Activated CD4-positive, alpha-beta T cell treated with anti-CD3 and anti-CD28 coated beads, Interleukin-2, Interleukin-6, amounts not matched to agents 100 ng/mL and 50 ng/mL, durations not matched to agents 16 hours and 8 hours (primary cell): ENCODE measurements at regions not wholly inside any gene's neighbourhood (a gene's known extent, or its start where the extent isn't known, plus 50 kb on each side); places are given as distances from the start of the nearest gene placed in this dataset.
"Not testable (repeated sequence)": the region's sequence is repeated elsewhere in the genome, so short reads cannot be mapped to it uniquely, and the experiment has no call there.

ENCODE experiments used
- DNase-seq: peaks from one replicate; pipeline ENCODE4 v3.0.0-alpha.2; 2020

GRCh38 chr12:111271674-111272418 is 97.0 kb downstream of the PHETA1 start:
- DNase-seq, result no peak

- no peak for DNase-seq
These were observed 98.1 kb downstream of the PHETA1 start for GRCh38 chr12:111270774-111271173.

GRCh38 chr12:111270239-111270638 is 98.7 kb downstream of the PHETA1 start:
- DNase-seq, result no peak

GRCh38 chr12:111269718-111270117 is 99.2 kb downstream of the PHETA1 start:
- DNase-seq, result no peak

GRCh38 chr12:111268738-111269572 is 99.9 kb downstream of the PHETA1 start:
- peak; percentile 35 for DNase-seq

- DNase-seq, result no peak
These were observed 101.8 kb downstream of the PHETA1 start for GRCh38 chr12:111267144-111267543.

- no peak for DNase-seq
These were observed 106.8 kb downstream of the PHETA1 start for GRCh38 chr12:111261911-111262676.

GRCh38 chr12:111260732-111261131 is 108.2 kb downstream of the PHETA1 start:
- no peak for DNase-seq

- no peak for DNase-seq
These were observed 109.7 kb downstream of the PHETA1 start for GRCh38 chr12:111259231-111259630.

GRCh38 chr12:111258081-111258480 is 110.8 kb downstream of the PHETA1 start:
- DNase-seq, result not testable (repeated sequence)

- no peak for DNase-seq
These were observed 111.4 kb downstream of the PHETA1 start for GRCh38 chr12:111257435-111257902.

- no peak for DNase-seq
These were observed 112.1 kb downstream of the PHETA1 start for GRCh38 chr12:111256629-111257434.

GRCh38 chr12:111255261-111255660 is 113.6 kb downstream of the PHETA1 start:
- DNase-seq, result no peak

GRCh38 chr12:111254106-111254505 is 114.8 kb downstream of the PHETA1 start:
- DNase-seq, result no peak

GRCh38 chr12:111253213-111253612 is 115.7 kb downstream of the PHETA1 start:
- no peak for DNase-seq

- no peak for DNase-seq
These were observed 117.1 kb downstream of the PHETA1 start for GRCh38 chr12:111251787-111252186.

GRCh38 chr12:111251058-111251730 is 117.7 kb downstream of the PHETA1 start:
- no peak for DNase-seq

GRCh38 chr12:111250251-111250881 is 118.5 kb downstream of the PHETA1 start:
- no peak for DNase-seq

GRCh38 chr12:111249757-111250156 is 119.1 kb downstream of the PHETA1 start:
- DNase-seq, result no peak

- no peak for DNase-seq
These were observed 119.9 kb downstream of the PHETA1 start for GRCh38 chr12:111249018-111249370.
